C4-2B (cell line): ENCODE measurements at regions not wholly inside any gene's neighbourhood (a gene's known extent, or its start where the extent isn't known, plus 50 kb on each side); places are given as distances from the start of the nearest gene placed in this dataset.

Experiments
- CTCF ChIP-seq: fragments of 450-650 bp; conservative IDR thresholded peaks from 2 replicates; pipeline ENCODE4 v1.5.1; 2017; ENCODE audit warnings: mild to moderate bottlenecking
- ZFX ChIP-seq: fragments of 450-650 bp; IDR thresholded peaks from 2 replicates; pipeline ENCODE4 v1.6.1; 2017

- TF ChIP-seq CTCF: no peak
- no peak for TF ChIP-seq ZFX
These were observed 251.1 kb downstream of the CYP26B1 start for GRCh38 chr2:71896385-71897136.
